Upper lobe of left lung (tissue), 4 donors: ENCODE measurements at regions not wholly inside any gene's neighbourhood (a gene's known extent, or its start where the extent isn't known, plus 50 kb on each side); places are given as distances from the start of the nearest gene placed in this dataset.

ENCODE experiments used
- POLR2A ChIP-seq, 4 donors: fragments of 450-650 bp; IDR thresholded peaks; one replicate each; pipeline ENCODE4 v1.5.1; 2016 to 2017; ENCODE audit warnings: antibody characterized with exemption in 4 of 4, mild to moderate bottlenecking in 2 of 4
- TF ChIP-seq, protein P1 (sequence below), 6 experiments: fragments of 450-650 bp in 4 of 6; fragments of 200-600 bp in 2 of 6; sonication (generic) in 2 of 6; IDR thresholded peaks; one replicate each; pipeline ENCODE4 v1.5.1; 2016 to 2019; ENCODE audit warnings: antibody characterized with exemption in 6 of 6

DNA sequence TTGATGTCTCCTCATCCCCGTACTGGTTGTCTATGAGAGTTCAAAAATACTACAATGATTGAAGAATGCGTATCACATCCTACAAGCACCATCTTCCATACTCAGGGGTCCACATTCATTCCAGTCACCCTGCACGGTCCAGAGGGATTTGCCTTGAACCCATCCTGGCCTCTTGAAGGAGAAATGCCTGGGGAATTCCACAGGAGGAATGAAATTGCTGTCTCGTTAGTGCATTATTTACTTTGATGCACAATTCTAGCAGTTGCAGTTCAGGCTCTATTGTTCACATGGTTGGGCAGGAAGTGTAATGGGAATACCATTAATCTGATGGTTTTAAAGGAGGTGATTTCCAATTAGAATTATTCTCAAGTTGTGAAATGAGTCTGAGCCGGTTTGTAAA lies 369.1 kb upstream of the XYLT1 start:
- TF ChIP-seq, protein P1, sequence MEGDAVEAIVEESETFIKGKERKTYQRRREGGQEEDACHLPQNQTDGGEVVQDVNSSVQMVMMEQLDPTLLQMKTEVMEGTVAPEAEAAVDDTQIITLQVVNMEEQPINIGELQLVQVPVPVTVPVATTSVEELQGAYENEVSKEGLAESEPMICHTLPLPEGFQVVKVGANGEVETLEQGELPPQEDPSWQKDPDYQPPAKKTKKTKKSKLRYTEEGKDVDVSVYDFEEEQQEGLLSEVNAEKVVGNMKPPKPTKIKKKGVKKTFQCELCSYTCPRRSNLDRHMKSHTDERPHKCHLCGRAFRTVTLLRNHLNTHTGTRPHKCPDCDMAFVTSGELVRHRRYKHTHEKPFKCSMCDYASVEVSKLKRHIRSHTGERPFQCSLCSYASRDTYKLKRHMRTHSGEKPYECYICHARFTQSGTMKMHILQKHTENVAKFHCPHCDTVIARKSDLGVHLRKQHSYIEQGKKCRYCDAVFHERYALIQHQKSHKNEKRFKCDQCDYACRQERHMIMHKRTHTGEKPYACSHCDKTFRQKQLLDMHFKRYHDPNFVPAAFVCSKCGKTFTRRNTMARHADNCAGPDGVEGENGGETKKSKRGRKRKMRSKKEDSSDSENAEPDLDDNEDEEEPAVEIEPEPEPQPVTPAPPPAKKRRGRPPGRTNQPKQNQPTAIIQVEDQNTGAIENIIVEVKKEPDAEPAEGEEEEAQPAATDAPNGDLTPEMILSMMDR (IDR thresholded peaks at IDR 0.05): no peak
- no peak for TF ChIP-seq POLR2A (IDR thresholded peaks at IDR 0.05)
